Activated CD4-positive, alpha-beta T cell treated with anti-CD3 and anti-CD28 coated beads, Interleukin-2, amount 50 U/mL, for 24 hours (primary cell): ENCODE measurements at regions not wholly inside any gene's neighbourhood (a gene's known extent, or its start where the extent isn't known, plus 50 kb on each side); places are given as distances from the start of the nearest gene placed in this dataset.
A peak's percentile ranks its signal among the peaks of the same experiment; 100 is the strongest.

Experiments used
- DNase-seq, 2 donors: peaks; one replicate each; pipeline ENCODE4 v3.0.0-alpha.2; 2020; ENCODE audit warnings: low read depth in 1 of 2, low spot score in 1 of 2

- no peak for DNase-seq
Observed at GRCh38 chr5:142508591-142508990, 177.3 kb downstream of the FGF1 start.

DNA sequence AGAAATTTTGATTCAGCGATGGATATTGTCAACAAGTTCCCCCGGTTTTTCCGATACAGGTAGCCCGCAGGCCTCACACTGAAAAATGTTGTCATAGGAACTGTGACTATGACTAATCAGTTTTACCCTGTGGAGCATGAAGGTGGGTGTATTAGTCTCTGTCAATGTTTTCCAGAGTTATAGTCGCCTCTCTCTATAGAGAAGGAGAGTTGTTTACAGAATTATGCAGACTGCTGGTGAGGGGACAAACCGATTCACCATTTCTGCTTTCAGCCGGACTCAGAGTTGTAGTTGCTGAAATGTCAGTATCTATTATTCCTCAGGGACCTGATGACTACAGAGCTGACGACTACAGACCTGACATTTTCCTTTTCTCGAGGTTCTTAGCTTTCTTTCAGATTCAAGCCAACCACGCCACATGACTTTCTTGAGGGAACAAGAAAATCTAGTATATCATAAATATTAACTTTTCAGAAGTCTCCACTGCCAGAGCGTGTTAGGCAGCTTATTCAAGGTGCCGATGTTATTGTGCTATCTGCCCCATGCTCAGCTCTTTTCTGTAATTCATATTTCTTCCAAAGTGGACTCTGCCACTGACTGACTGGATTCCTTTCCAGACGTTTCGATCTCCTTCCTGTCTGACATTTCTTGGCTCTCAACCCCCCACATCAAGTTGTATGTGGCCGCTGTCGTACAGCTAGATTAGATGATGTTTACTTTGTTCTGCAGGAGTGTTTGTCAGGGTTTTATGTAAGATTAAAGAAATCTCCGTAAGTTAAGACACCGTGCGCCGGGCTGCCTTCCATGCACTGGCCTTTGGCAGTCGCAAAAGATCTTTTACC, 178.1 kb downstream of the FGF1 start:
- DNase-seq = peak in 1 of 2 donors; percentile 2

- no peak for DNase-seq
Observed at GRCh38 chr5:142506756-142507155, 179.1 kb downstream of the FGF1 start.

DNA sequence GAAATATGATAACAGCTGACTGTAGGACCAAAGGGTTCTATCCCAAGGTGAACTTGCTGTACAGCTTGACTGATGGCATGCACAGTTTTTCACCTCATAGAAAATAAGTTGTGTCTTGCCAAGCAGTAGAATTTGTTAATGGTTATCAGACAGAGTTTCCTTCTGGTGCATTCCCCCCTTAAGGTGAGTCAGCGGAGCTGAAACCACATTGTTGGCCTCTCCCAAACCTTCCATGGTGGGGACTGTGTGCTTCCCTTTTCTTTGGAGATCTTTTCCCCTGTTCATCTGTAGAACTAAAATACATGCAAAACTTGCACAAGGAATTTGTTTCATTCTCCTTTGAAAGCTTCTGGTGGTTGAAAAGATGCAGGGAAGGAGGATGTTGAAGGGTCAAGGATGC, 179.8 kb downstream of the FGF1 start:
- DNase-seq = no peak

GRCh38 chr5:142501890-142502289, 177.1 kb upstream of the SPRY4 start:
- DNase-seq = no peak

DNA sequence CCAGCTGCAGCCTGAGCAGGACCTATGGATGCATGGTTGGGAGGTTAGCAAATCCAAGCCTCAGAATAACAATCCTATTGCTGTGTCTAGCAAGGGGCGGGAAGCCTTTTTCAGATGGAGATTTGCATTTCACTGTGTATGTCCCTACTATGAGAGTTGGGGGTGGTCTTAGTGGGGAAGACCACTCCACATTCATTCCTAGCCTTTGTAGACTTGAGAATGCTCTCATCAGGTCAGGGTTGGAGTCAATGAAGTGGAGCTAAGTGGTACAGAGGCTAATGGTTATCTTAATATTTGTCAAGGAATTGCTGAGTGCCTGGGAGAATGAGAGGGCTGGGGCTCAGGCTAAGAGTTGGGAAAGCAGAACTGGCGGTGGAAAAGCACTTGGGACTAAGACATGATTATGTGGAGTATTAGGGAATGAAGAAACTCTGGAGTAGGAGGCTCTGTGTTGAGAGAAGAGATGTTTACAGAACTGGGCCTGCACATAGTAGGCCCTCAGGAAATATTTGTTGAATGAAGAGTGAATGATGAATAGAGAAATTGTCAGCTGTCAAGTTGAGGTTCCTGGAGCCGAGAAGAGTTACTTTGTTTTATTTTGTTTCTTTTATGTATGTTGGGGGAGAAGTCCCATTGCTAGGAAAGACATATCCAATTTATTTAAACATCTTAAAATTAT, 175.5 kb upstream of the SPRY4 start:
- DNase-seq = no peak

- no peak for DNase-seq
Observed at GRCh38 chr5:142499591-142500226, 174.9 kb upstream of the SPRY4 start.

DNA sequence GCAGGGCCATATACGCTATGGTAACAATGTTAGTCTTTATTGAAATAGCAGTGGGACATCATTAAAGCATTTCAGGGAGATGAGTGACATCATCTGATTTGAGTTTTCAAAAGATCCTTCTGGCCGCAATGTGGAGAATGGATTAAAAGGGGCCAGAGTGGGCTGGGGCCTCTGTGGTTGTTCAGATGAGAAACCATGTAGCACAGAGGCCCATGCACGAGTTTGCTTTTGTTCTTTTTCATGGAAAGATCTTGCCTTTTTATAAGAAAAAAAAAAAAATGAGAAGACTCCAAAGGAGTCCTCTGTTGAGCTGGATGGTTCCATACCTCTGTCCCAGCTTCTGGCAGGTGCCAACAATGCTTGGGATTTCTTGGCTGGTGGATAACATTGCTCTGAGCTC, 173.5 kb upstream of the SPRY4 start:
- no peak for DNase-seq

DNA sequence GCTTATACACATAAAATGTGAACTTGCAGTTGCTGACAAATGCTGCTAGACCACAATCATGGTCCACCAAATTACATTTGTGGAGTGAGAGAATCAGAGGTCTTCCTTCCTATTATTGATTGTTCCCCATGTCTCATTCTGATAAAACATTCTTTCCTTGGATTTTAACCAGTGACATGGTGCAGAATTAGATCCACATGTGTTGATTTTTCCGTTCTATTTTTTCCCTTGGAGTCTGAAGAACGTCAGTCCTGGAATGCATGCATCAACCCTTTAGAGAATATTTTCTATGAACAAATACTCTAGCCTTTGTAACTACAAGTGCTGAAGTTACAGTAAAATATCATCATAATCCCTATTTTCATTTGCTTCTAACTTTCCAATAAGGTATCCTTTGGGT, 170.7 kb upstream of the SPRY4 start:
- DNase-seq = no peak

GRCh38 chr5:142493875-142494518, 169.2 kb upstream of the SPRY4 start:
- no peak for DNase-seq

DNA sequence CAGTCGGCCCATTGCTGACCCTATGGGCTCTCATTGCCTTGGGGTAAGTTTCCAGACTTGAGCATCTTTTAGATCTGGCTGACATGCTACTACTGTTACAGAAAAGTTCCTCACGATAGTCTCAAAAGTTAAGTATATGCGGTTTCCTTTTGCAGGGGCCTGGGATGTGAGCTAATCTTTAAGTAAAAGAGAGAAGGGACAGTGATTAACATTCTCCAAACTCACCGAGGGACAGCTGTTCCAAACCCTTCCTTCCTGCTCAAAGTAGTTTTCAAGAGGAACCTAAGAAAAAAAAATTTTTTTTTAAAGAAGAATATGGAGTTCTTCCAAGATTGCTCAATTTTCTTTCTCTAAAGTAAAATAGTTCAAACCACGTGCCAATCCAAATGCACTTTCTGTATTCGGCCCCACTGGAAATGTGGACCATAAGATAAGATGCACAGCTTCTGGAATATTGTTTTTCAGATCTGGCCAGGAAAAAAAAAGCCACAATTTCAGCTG, 168.0 kb upstream of the SPRY4 start:
- DNase-seq = no peak

- no peak for DNase-seq
Observed at GRCh38 chr5:142491679-142492078, 166.9 kb upstream of the SPRY4 start.

DNA sequence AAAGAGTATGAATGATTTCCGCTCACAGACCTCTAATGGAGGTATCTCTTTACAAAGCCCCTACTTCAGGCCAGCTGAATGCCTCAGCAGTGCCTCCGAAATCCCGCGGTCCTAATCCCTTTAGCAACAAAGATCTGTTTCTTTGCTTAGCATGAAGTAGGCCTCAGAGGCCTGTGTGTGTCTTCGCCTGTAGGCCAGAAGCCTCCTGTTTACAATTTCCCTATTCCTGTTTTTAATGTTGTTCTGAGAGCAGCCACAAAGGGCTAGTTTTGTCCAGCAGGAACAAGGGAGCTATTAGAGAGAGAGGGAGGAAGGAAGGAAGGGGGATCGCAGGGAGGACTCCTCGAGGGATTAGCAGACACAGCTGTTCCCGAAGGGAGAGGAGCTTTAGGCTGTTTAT, 166.4 kb upstream of the SPRY4 start:
- no peak for DNase-seq

GRCh38 chr5:142486581-142486980, 161.8 kb upstream of the SPRY4 start:
- no peak for DNase-seq

- DNase-seq = no peak
Observed at GRCh38 chr5:142486020-142486419, 161.2 kb upstream of the SPRY4 start.

DNA sequence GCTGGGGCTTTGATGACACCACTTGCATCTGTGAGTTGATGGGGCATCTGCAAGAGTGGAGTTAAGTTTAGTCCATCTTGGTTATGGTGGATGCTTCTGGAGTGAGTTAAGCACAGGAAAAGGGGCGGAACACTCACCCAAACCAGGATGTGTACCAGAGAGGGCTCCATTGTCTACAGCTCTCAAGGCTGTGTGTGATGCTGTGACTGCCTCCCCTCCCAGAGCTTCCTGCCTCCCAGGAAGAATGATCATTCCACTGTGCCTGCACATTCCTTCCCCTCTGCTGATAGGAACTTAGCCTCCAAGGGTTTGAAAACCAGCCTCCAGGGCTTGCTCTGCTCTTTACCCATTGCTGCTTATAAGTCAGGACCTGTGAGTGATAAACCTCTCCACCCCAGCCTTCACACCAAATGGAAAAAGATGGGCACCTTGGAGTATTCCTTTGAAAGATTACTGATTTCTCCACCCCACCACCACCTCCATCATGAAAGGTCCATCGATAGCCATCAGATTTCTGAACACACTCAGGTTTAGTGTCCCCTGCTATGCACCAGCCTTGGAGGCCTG, 160.1 kb upstream of the SPRY4 start:
- no peak for DNase-seq

DNA sequence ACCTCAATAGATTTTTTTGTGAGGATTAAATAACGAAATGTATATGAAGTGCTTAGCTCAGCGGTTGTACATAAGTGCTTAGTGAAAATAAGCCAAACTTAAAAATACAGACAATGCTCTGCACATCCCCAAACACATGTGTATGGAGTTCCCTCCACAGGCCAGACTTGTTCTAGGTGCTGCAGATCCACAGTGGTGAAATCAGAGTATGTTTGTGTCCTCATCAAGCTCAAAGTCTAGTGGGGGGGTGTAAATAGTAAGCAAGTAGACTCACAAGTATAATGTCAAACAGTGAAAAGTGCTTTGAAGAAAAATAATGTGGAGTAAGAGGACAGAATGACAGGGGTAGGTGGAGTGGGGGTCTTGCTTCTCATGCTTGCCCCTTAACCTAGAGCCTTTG, 157.4 kb upstream of the SPRY4 start:
- no peak for DNase-seq

DNA sequence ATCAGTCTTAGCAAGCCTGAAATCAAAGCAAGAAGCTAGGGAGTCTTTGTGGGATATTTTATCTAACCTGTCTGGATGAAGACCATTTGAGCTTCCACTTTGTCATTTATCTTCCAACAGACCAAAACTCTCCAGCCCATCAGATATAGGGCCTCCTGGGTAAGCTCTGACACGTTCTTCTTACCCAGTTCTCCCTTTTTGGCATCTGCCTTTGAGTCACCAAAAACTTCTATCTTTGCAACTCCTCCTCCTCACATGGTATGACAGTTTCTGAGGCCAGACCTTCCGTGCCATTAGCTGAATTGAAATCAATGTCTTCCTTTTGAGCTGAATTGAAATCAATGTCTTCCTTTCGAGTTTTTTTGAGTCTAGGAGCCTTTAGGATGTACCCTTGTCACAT, 156.6 kb upstream of the SPRY4 start:
- DNase-seq = no peak

DNA sequence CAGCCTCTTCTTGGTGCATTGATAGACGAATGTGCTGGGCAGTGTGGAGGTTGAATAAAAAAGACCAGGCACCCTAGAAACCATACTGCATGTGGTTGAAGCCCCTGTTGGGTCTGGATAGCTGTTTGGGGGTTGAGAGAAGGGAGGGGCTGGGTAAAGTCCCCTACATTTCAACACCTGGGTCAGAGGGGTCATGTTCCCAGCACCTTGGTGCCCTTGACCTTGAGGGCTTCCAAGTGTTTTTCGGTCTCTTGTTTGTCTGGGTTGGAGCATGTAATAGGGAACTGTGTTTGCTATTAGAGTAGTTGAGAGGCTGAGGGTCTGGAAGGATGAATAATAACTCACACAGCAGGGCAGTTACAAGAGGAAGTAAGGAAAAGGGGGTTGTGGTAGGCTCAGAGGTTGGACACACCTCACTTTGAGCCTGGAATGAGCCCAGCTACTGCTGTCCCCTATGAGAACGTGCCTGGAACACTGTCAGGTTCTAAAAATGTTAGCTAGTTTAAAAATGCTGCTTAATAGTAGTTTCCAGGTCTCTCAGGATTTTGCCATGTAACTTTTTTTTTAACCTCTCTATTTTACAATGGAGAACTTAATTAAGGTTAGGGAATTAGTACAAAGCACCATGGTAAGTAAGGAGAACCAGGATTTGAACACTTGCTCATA, 155.2 kb upstream of the SPRY4 start:
- no peak for DNase-seq

GRCh38 chr5:142479150-142479549, 154.3 kb upstream of the SPRY4 start:
- no peak for DNase-seq

DNA sequence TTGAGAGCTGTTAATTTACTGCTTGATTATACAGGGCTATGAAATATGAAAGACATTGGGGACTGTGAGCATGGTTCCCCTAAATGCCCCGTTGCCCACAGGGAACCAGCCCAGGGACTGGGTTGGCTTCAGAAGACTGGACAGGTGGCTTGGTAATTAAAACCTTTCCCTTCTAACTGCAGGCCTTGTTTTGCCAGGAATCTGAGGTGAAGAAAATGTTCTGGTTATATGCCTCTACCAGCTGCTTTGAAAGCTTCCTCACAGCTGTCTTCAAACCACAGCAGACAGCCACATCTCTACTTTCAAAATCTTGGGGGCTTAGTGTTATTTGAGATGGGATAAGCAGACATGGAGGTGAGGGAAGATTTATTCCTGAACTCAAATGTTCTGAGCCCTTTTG, 153.3 kb upstream of the SPRY4 start:
- DNase-seq = no peak
